ENCODE measurements at regions not wholly inside any gene's neighbourhood (a gene's known extent, or its start where the extent isn't known, plus 50 kb on each side); places are given as distances from the start of the nearest gene placed in this dataset.

DNA sequence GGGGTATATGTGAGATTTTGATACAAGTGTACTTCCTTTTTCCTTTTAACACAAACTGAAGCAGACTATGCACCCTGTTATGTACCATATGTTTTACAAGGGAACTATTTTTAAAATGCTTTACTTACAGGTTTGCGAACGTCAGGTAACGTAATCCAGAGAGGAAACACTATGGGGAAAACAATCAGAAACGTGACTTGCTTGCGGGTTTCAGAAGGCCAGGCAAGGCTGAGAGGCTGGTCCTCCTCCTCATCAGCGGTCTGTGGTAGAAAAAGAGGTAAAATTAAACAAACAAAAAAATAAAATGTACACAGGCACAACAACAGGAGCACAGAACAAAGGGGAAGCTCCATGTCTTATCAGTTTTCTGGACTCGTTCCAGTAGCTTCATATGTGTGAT, 141.2 kb downstream of the ACER2 start:
- TF ChIP-seq, protein P1, sequence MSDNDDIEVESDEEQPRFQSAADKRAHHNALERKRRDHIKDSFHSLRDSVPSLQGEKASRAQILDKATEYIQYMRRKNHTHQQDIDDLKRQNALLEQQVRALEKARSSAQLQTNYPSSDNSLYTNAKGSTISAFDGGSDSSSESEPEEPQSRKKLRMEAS (IDR thresholded peaks at IDR 0.05; ENCODE audit: low read depth, low read length): no peak
- TF ChIP-seq POLR2A (IDR thresholded peaks at IDR 0.05; ENCODE audit: extremely low read depth, insufficient read length): no peak
